K562 (cell line): ENCODE measurements at regions not wholly inside any gene's neighbourhood (a gene's known extent, or its start where the extent isn't known, plus 50 kb on each side); places are given as distances from the start of the nearest gene placed in this dataset.
"Not testable (repeated sequence)": the region's sequence is repeated elsewhere in the genome, so short reads cannot be mapped to it uniquely, and the experiment has no call there.

Experiments used
- BMI1 ChIP-seq: fragments of 150-350 bp; IDR thresholded peaks from 2 replicates; pipeline ENCODE4 v1.6.1; 2014; ENCODE audit warnings: low read length
- CREB1 ChIP-seq, 2 experiments: sonication (generic) in 1 of 2; formaldehyde crosslinking in 1 of 2; IDR thresholded peaks; 2 replicates each; pipeline versions ENCODE4 v1.6.1 to v1.8.0; 2012 to 2022; ENCODE audit warnings: inconsistent platforms in 1 of 2, mild to moderate bottlenecking in 1 of 2, missing genetic modification reagents in 1 of 2, moderate library complexity in 1 of 2
- E2F3 ChIP-seq: fragments of 250-450 bp; sonication (Bioruptor Pico); IDR thresholded peaks from 2 replicates; pipeline ENCODE4 v1.4.0; 2020; ENCODE audit warnings: mild to moderate bottlenecking
- EHMT2 ChIP-seq: fragments of 450-650 bp; IDR thresholded peaks from 2 replicates; pipeline ENCODE4 v1.6.1; 2018; ENCODE audit warnings: antibody characterized with exemption
- HES1 ChIP-seq: fragments of 450-650 bp; IDR thresholded peaks from 2 replicates; pipeline ENCODE4 v1.6.1; 2016; ENCODE audit warnings: low read depth, mild to moderate bottlenecking, moderate library complexity
- POLR2A ChIP-seq: fragments of 450-650 bp; conservative IDR thresholded peaks from 2 replicates; pipeline ENCODE4 v1.6.1; 2016
- RNF219 ChIP-seq: fragments of 250-450 bp; sonication (Bioruptor Pico); IDR thresholded peaks from 2 replicates; pipeline ENCODE4 v1.5.0; 2022; ENCODE audit warnings: mild to moderate bottlenecking
- ZNF232 ChIP-seq: sonication (generic); formaldehyde crosslinking; IDR thresholded peaks from 2 replicates; pipeline ENCODE4 v1.8.0; 2022; ENCODE audit warnings: mild to moderate bottlenecking, missing genetic modification reagents
- ZNF274 ChIP-seq: IDR thresholded peaks from 2 replicates; pipeline ENCODE4 v1.6.1; 2011; ENCODE audit warnings: low read depth, mild to moderate bottlenecking, low read length, moderate library complexity, borderline replicate concordance
- TF ChIP-seq, protein P1 (sequence below), 3 experiments: IDR thresholded peaks in 2 of 3; conservative IDR thresholded peaks in 1 of 3; 2 replicates each; pipeline ENCODE4 v1.5.1; 2011 to 2012; ENCODE audit warnings: low read length in 3 of 3, mild to moderate bottlenecking in 3 of 3, control low read depth in 2 of 3, improper control_type of control experiment in 1 of 3, inconsistent platforms in 1 of 3, low read depth in 1 of 3, mixed read lengths in 1 of 3, moderate library complexity in 1 of 3; ENCODE audit not compliant: insufficient read depth in 2 of 3

DNA sequence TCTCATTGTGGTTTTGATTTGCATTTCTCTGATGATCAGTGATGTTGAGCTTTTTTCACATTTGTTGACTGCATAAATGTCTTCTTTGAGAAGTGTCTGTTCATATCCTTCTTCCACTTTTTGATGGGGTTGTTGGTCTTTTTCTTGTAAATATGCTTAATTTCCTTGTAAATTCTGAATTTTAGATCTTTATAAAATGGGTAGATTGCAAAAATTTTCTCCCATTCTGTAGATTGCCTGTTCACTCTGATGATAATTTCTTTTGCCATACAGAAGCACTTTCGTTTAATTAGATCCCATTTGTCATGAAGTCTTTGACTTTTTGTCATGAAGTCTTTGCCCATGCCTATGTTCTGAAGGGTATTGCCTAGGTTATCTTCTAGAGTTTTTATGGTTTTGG is 817.5 kb downstream of the STPG2 start:
- TF ChIP-seq EHMT2; ZNF232; POLR2A; BMI1; CREB1 (IDR thresholded peaks at IDR 0.05); CREB1 (CRISPR knock-in tag; IDR thresholded peaks at IDR 0.05); RNF219 (CRISPR knock-in tag); HES1; ZNF274; E2F3 (CRISPR knock-in tag): not testable (repeated sequence)
- TF ChIP-seq, protein P1, sequence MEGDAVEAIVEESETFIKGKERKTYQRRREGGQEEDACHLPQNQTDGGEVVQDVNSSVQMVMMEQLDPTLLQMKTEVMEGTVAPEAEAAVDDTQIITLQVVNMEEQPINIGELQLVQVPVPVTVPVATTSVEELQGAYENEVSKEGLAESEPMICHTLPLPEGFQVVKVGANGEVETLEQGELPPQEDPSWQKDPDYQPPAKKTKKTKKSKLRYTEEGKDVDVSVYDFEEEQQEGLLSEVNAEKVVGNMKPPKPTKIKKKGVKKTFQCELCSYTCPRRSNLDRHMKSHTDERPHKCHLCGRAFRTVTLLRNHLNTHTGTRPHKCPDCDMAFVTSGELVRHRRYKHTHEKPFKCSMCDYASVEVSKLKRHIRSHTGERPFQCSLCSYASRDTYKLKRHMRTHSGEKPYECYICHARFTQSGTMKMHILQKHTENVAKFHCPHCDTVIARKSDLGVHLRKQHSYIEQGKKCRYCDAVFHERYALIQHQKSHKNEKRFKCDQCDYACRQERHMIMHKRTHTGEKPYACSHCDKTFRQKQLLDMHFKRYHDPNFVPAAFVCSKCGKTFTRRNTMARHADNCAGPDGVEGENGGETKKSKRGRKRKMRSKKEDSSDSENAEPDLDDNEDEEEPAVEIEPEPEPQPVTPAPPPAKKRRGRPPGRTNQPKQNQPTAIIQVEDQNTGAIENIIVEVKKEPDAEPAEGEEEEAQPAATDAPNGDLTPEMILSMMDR (IDR thresholded peaks at IDR 0.05 in 2 of 3, conservative IDR thresholded peaks at IDR 0.05 in 1 of 3; ENCODE audit: insufficient read depth in 2 of 3, low read depth in 1 of 3, low read length in 3 of 3), result not testable (repeated sequence)
